GM18909 (cell line): ENCODE measurements at regions not wholly inside any gene's neighbourhood (a gene's known extent, or its start where the extent isn't known, plus 50 kb on each side); places are given as distances from the start of the nearest gene placed in this dataset.

Source experiments
- ATAC-seq: cut with Tn5 transposase; IDR thresholded peaks from one replicate; pipeline ENCODE4 v1.9.1; 2021; ENCODE audit warnings: mild to moderate bottlenecking; ENCODE audit not compliant: unreplicated experiment, poor library complexity

DNA sequence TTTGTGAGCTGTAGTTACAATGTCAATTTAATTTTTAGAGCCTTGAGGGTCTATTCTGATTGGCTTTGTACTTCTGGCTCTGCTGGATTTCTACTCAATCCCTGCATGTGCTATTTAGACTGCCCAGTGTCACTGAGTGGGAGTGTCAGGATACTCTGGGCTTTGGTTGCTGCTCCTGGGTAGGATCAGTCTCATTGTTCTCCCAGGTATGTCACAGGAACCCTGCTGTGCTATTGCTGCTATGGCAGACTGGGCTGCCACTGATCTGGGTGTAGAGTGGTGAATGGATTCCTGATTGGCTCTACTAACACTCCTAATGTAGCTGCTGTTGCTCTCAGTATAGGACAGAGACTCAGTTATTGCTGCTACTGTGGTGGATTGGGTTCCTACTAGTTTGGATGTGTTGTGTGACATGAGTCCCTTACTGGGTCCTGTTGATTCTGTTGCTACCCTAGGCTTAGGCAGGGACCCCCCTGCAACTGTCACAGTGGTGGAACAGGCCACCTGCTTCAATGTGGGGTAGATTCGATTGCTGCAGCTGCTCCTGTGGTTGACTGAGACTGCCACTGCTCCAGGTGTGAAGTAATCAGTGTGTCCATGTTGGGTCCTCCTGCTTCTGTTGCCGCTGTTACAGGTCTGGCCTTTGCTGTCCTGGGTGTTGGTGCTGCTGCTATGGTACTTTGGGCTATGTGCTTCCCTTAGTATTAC lies 707.8 kb upstream of the AMOT start:
- ATAC-seq = no peak

DNA sequence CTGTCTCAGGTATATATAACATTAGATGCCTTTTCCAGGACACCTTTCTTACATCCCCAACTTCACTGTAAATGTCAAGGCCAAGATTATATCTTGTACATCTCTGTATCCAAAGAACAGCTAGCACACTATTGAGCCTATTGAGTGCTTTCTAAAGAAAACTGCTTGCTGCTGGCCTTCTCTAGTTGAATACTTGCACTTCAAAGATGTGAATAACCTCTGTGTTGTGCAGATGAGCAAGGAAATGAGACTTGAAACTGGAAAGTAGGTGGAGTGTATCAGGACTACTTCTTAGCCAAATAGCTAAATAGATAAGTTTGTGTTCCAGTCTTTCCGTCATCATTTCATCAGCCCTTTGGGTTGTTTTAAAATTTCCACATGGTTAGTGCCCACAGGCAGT lies 704.4 kb upstream of the AMOT start:
- ATAC-seq = no peak

DNA sequence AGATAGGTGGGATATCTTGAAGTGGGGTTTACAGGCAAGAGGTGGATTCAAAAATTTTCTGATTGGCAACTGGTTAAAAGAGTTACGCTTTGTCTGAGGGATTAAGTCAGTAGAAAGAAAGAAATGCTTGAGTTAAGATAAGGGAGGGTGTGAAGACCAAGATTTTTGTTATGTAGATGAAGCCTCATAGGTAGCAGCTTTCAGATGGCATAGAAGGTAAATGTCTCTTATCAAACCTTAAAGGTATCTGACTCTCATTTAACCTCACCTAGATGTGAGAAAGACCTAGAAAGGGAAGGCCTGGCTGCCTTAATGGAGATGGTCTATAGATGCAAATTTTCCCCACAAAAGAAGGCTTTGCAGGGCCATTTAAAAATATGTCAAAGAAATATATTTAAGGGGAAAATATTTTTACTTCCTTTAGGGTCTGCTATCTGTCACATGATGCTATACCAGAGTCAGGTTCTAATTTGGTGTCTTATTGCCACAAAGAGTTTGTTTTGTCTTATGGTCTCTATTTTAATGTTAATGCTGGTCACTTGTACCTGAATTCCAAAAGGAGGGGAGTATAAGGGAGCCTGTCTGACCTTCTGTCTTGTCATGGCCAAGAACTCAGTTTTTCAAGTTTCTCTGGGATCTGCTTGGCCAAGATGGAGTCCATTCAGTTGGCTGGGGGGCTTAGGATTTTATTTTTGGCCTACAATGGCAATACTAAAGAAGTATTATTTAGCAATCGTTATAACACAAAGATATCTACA lies 699.1 kb upstream of the AMOT start:
- no peak for ATAC-seq

DNA sequence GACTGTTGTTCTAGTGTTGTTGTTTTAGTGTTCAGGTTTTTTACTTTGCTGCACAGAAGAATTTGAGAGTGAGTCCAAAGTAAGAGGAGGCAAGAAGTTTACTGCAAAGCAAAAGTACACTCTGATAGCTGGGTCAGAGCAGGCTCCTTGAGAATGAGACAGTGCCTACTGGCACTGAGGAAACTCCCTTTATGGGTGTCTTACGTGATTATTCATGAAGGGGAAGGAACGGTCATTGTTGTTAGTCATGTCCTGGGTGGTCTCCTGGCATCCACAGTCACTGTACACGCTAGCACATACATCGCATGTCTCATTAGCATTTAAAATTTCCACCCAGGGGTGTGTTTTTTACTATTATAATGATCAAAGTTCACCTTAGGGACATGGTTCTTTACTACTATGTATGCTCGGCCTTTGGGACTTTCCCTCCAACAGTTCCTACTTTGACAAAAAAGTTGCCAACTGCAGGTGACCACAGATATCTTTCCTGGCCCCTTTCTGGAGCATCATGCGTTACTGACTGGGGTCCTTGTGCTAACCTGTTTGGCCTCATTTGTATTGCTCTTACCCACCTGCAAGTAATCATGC lies 688.9 kb upstream of the AMOT start:
- peak; percentile 60 for ATAC-seq

DNA sequence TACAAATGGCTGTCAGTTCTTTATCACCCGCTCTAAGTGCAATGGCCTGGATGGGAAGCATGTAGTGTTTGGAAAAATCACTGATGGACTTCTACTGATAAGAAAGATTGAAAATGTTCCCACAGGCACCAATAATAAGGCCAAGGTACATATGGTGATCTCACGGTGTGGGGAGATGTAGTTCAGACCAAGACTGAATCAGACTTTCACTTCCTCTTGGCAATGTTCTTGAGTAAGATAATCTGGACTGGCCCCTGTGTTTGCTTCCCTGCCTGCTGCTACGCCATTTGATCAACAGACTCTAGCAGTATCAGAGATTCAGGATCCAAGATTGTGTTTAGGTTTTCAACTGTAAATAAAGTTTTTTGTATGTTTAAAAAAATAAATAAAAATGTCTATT lies 682.2 kb upstream of the AMOT start:
- ATAC-seq = peak; percentile 100

DNA sequence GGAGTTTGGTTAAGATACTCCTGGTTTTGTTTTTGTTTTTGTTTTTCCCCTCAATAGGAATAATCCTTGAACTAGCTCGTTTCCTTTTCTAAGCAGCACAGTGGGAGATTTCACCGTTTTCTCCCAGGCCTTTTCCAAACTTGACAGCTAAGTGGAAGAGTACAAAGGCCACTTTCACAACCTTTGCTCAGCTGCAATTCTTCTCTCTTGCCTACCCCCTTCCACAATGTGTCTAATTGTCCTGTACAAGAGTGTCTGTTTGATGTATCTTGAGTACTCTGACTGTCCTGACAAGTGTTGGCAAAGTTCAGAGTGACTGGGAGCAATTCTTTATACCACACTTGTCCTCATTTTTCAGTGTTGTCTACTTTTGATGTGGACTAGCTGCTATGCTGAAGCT lies 674.3 kb upstream of the AMOT start:
- no peak for ATAC-seq

DNA sequence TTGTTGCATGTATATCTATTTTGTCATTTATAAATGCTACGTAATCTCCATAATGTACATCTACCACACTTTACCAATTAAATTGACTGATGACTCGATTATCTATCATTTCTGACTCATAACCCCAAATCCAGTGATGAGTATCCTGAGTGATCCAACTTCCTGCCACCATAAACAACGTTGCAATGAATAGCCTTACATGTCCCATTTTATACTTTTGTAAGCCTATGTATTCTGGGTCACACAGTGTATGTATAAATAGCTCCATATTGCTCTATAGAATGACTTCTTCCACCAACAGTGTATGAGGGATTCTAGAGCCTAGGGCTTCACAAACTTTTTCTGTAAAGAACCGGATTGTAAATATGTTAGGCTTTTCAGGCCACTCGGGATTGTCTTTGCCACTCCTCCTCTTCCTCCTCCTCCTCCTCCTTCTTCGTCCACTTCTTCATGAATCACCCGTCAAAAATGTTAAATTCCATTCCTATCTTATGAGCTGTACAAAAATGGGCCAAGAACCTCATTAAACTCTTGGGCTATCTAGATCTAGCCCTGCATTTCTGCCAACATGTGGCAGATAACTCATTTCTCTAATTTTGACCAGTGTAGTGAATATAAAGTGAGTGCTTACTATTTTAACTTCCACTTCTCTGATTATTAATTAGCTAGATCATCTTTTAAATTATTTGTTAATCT lies 672.2 kb upstream of the AMOT start:
- no peak for ATAC-seq

DNA sequence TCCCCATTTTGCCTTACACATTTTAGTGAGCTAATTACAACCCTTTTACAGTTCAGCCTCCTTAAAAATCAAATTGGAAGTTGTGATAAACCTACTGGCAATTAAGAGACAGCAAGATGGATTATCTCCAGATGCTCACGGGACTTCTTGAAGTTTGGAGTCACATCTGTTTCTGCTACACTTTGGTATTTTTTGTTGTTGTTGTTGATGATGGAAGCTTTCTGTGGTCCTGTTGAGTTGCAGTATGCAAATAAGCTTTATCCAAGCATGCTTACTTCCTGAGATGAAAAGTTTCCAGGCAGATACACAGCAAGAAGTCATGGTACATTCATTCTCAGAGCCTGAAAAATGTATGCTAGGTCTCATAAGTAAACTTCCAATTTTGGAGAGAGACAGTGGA lies 670.0 kb upstream of the AMOT start:
- no peak for ATAC-seq

DNA sequence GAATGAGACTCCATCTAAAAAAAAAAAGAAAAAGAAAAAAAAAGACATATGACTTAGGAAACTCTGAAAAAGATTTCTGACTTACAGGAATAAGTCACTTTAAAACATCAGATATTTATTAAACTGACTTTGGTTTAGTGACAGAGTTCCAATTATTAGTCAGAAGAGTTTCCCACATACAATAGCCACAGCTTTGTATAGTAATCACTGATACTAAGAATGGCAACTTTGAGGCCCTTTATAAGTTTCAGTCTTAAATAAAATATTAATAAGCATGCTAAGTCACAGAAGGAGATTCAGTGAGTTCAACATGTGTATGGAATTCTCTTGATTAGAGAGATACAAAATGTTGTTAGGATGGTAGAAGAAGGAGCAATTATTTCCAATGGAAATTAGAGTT lies 652.3 kb upstream of the AMOT start:
- no peak for ATAC-seq

DNA sequence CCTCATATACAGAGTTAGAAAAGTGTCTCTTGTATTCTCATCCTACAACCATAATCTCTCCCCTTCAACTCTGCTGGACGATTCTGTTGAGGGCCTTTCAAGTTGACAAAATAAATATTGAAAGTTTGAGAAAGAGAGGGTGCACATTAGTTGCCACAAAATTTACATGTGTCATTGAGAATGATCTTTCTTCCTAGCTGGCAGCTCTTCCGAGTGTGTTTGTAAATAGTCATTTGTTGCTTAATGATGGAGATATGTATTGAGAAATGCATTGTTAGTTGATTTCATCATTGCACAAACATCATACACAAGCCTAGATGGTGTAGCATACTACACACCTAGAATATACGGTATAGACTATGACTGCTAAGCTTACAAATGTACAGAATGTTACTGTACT lies 632.8 kb upstream of the AMOT start:
- peak; percentile 82 for ATAC-seq

DNA sequence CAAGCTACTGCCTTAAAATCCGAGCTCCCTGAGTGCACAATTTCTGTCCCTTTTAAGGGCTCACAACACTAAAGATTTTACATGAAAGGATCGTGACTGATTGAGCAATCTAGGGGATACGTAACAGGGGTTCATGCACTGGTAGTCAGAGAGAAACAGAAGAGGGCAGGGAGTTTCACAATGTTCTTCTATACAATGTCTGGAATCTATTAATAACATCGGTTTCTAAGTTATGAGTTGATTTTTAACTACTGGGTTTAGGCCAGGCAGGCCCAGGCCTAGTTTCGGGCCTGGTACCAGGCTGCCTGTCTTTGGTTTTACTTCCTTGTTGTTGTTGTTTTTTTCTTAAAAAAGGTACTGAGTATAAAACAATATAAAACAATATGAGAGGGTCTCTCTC lies 632.4 kb upstream of the AMOT start:
- peak; percentile 77 for ATAC-seq

DNA sequence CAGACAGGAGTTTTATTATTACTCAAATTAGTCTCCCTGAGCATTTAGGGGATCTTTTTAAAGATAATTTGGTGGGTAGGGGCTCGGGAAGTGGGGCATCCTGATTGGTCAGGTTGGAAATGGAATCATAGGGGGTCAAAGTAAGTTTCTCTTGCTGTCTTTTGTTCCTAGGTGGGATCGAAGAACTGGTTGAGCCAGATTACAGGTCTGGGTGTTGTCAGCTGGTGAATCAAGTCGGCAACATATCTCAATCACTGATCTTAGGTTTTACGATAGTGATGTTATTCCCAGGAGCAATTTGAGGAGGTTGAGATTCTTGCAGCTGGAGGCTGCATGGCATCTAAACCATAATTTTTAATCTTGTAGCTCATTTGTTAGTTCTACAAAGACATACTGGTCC lies 629.5 kb upstream of the AMOT start:
- no peak for ATAC-seq

DNA sequence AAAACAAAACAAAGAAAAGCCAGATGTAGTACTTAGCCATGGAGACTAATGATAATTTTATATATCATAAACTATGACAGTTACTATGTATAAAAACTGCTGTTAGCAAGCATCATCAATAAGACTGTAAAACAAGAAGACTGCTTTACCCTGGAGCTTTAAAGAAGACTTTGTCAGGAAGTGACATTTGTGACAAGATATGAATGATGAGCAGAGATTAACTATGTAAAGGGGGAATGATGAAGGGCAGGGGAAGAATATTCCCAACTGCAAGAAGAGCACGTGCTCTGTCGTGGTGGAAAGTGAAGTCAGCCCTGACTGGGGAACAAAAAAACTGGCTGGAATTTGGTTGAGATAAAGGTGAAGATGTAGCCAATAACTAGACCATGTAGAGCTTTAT lies 617.1 kb upstream of the AMOT start:
- no peak for ATAC-seq

DNA sequence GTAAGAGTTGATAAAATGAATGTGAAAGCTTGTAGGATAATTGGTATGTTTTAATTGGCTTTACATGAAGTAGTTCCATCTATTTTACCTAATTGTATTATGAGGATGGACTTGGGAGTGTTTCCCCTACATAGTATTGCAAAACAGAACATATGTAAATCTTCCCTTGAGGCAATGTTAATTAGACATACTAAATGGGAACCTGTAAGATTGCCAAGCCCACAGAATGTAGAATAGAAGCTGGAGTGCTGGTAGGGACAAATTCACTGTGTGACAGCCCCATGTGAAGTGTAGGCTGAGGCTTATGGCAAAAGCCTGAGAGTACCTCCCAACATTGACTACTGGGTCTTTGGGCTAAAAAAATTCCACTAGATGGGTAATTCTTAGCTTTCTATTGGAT lies 615.0 kb upstream of the AMOT start:
- ATAC-seq = no peak

DNA sequence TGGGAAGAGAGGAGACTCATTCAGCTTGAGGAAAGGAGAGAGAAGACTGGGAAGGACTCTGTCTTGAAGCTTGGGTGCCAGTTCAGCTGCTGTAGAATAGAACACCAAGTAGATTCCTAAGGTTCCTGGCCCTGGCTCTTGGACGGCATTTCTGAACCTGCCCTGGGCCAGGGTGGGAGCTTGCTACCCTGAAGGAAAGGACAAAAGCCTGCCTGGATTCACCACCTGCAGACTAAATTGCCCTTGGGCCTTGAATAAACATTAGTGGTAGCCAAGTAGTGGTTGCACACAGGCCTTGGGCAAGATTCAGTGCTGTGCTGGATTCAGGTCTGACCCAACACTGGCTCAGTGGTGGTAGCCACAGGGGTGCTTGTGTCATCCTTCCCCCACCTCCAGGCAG lies 588.4 kb upstream of the AMOT start:
- no peak for ATAC-seq

DNA sequence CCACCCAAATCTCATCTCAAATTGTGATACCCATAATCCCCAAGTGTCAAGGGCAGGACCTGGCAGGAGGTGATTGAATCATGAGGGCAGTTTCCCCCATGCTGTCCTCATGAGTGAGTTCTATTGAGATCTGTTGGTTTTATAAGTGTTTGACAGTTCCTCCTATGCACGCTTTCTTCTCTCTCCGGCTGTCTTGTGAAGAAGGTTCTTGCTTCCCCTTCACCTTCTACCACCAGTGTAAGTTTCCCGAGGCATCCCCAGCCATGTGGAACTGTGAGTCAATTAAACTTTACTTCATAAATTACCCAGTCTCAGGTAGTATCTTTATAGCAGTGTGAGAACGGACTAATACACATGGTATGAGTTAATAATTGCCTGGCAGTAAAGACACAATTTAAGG lies 581.7 kb upstream of the AMOT start:
- ATAC-seq = no peak

DNA sequence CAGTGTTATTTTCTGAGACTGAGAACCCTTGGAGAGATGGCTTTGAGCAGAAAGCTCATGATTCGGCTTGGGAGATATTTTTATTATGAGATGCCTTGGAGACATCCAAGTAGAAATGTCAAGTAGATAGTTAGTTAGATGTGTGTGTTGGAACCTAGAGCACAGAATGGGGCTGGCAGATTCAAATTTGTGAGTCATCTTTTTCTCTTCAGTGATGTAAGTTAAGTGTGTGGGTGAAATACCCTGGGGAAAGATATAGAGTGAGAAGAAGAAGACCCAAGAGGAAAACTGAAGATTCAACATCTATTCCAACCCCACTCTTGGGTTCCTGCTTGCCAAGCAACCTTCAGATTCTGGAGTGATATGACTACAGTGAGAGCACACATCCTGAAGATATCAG lies 580.8 kb upstream of the AMOT start:
- ATAC-seq = no peak

DNA sequence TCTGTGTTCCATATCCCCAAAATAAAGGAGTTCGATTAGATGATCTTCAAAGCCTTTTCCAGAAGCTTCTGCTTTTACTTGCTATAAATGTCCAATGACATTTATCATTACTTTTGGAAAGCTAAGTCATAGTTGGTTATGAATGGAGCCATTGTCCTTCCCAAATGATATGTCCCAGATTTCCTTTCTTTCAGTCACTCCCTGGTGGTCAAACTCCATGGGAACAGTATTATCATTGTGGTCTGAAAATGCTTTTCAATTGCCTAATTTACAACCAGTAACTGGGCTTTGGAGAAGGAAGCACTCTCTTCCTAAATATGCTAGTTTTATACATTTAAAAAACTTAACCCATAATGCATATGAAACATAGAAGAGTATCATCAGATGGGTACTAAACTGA lies 571.5 kb upstream of the AMOT start:
- ATAC-seq = no peak

DNA sequence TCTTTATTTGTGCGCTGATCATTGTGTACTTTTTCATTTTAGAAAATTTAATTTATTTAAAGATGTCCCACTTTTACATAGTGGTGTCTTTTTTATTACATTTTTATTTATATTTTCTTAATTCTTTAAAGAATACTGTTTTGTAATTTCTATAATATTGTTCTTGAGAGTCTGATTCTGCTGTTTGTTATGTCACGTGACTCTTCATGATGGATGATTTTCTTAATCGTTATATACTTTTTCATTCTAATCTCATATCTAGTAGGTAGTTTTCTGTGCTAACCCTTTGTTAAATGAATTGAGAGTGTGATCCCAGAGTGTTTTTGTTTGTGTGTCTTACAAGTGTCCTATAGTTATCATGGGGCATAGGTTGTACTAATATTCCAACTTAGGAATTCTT lies 568.2 kb upstream of the AMOT start:
- no peak for ATAC-seq

DNA sequence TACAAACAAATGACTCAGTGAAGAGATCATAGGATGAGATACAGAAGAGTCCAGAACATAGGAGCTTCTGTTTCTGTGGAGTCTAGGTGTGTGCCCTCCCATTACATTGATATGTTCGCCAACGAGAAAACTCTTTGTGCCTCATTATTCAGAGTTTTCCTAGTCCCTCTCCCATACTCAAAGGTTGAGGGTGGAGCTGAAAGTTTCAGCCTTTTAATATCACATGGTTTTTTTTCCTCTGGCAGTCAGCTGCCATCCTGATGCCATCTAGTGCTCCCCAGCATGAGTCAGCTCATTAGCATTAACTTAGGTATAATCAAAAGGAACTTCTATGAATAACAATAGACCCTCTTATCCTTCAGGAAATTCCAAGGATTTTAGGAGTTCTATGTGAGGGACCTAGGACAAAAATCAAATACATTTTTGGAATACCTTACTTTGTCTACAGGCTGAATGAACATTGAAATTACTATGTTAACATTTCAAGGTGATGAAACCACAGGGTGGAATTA lies 559.6 kb upstream of the AMOT start:
- no peak for ATAC-seq
